IMR-90 (cell line): ENCODE measurements at regions not wholly inside any gene's neighbourhood (a gene's known extent, or its start where the extent isn't known, plus 50 kb on each side); places are given as distances from the start of the nearest gene placed in this dataset.

ENCODE experiments used
- ATAC-seq: fragments of 200-7000 bp; cut with Tn5 transposase; 2 replicates; pipeline ENCODE4 v1.9.1; 2020; ENCODE audit warnings: low read depth, mild to moderate bottlenecking, moderate library complexity
- BruUV-seq: library from RNA; stranded (reverse); fragments of 400-500 nt; replicated peaks from 2 replicates; lab custom pipeline; 2021; lab: Mats Ljungman, UMichigan
- CTCF ChIA-PET: fragments of 300-600 bp; formaldehyde crosslinking; extraction: SDS; loops from one replicate; lab custom pipeline; 2021; ENCODE audit warnings: antibody characterized with exemption; lab: Yijun Ruan, JAX
- POLR2A ChIA-PET: fragments of 300-600 bp; sonication (Branson Sonifier 250); formaldehyde crosslinking; loops from one replicate; lab custom pipeline; 2022; ENCODE audit warnings: antibody characterized with exemption; ENCODE audit not compliant: unreplicated experiment; lab: Charles Lee
- DNase-seq: peaks from one replicate; pipeline ENCODE4 v3.0.0; 2013
- H2AFZ ChIP-seq: replicated peaks from 2 replicates; pipeline ENCODE3; 2013; ENCODE audit warnings: low read length, mild to moderate bottlenecking; ENCODE audit not compliant: poor library complexity
- H2AK5ac ChIP-seq: 2 replicates; pipeline ENCODE4 v1.6.1; 2013; ENCODE audit warnings: low read depth, low read length, inconsistent platforms
- H2AK9ac ChIP-seq: replicated peaks from 2 replicates; pipeline ENCODE3; 2013; ENCODE audit warnings: mild to moderate bottlenecking, low read depth, low read length, moderate library complexity; ENCODE audit not compliant: poor library complexity
- H2BK120ac ChIP-seq: 2 replicates; pipeline ENCODE4 v1.6.1; 2013; ENCODE audit warnings: low read depth, low read length, inconsistent platforms
- H2BK15ac ChIP-seq: 3 replicates; pipeline ENCODE4 v1.6.1; 2013; ENCODE audit warnings: low read depth, low read length, inconsistent platforms
- H2BK20ac ChIP-seq: 2 replicates; pipeline ENCODE4 v1.6.1; 2013; ENCODE audit warnings: low read depth, mild to moderate bottlenecking, inconsistent platforms, low read length, moderate library complexity
- H2BK5ac ChIP-seq: 2 replicates; pipeline ENCODE4 v1.6.1; 2013; ENCODE audit warnings: mild to moderate bottlenecking, low read depth, low read length, inconsistent platforms; ENCODE audit not compliant: poor library complexity, severe bottlenecking
- H3K14ac ChIP-seq: replicated peaks from 2 replicates; pipeline ENCODE4 v1.6.1; 2013; ENCODE audit warnings: low read depth, low read length, inconsistent platforms
- H3K18ac ChIP-seq: 2 replicates; pipeline ENCODE4 v1.6.1; 2013; ENCODE audit warnings: low read depth, low read length, control low read depth
- H3K23ac ChIP-seq: 2 replicates; pipeline ENCODE4 v1.6.1; 2013; ENCODE audit warnings: low read depth, low read length, inconsistent platforms
- H3K27ac ChIP-seq: 2 replicates; pipeline ENCODE4 v1.5.1; 2013; ENCODE audit warnings: mild to moderate bottlenecking, control low read depth, low read length; ENCODE audit not compliant: insufficient read depth
- H3K27me3 ChIP-seq: 2 replicates; pipeline ENCODE4 v1.6.1; 2013; ENCODE audit warnings: low read length; ENCODE audit not compliant: control insufficient read depth, insufficient read depth
- H3K36me3 ChIP-seq: 2 replicates; pipeline ENCODE4 v1.6.1; 2013; ENCODE audit warnings: low read length, mixed read lengths; ENCODE audit not compliant: control insufficient read depth, insufficient read depth
- H3K4ac ChIP-seq: 2 replicates; pipeline ENCODE4 v1.6.1; 2013; ENCODE audit warnings: low read depth, low read length, inconsistent platforms
- H3K4me1 ChIP-seq: 2 replicates; pipeline ENCODE4 v1.6.1; 2013; ENCODE audit warnings: low read length, mixed read lengths; ENCODE audit not compliant: control insufficient read depth, insufficient read depth
- H3K4me2 ChIP-seq: 2 replicates; pipeline ENCODE4 v1.6.1; 2013; ENCODE audit warnings: low read depth, mild to moderate bottlenecking, control low read depth, low read length, moderate library complexity
- H3K4me3 ChIP-seq: 2 replicates; pipeline ENCODE4 v1.5.1; 2013; ENCODE audit warnings: low read depth, mild to moderate bottlenecking, control low read depth, low read length, moderate library complexity; ENCODE audit not compliant: insufficient read depth
- H3K56ac ChIP-seq: 2 replicates; pipeline ENCODE4 v1.6.1; 2013; ENCODE audit warnings: low read length, inconsistent platforms; ENCODE audit not compliant: insufficient read depth; ENCODE audit errors: extremely low read depth
- H3K79me1 ChIP-seq, 2 experiments: 2 replicates each; pipeline ENCODE4 v1.6.1; 2013; ENCODE audit warnings: low read length in 2 of 2, inconsistent platforms in 1 of 2, low read depth in 1 of 2
- H3K9ac ChIP-seq: 2 replicates; pipeline ENCODE4 v1.6.1; 2013; ENCODE audit warnings: low read depth, low read length, control low read depth
- H3K9me1 ChIP-seq: 2 replicates; pipeline ENCODE4 v1.6.1; 2013; ENCODE audit warnings: low read length, inconsistent platforms; ENCODE audit not compliant: insufficient read depth
- H3K9me3 ChIP-seq: 2 replicates; pipeline ENCODE4 v1.6.1; 2013; ENCODE audit warnings: low read length; ENCODE audit not compliant: control insufficient read depth, insufficient read depth
- H4K20me1 ChIP-seq: 2 replicates; pipeline ENCODE4 v1.6.1; 2013; ENCODE audit warnings: low read length, inconsistent platforms; ENCODE audit not compliant: insufficient read depth
- H4K5ac ChIP-seq: 2 replicates; pipeline ENCODE4 v1.6.1; 2013; ENCODE audit warnings: mild to moderate bottlenecking, low read depth, low read length, control low read depth
- H4K8ac ChIP-seq, 2 experiments: 2 replicates each; pipeline ENCODE4 v1.6.1; 2013; ENCODE audit warnings: low read depth in 2 of 2, low read length in 2 of 2, control low read depth in 1 of 2, inconsistent platforms in 1 of 2
- H4K91ac ChIP-seq: 2 replicates; pipeline ENCODE4 v1.6.1; 2013; ENCODE audit warnings: low read depth, low read length, inconsistent platforms; ENCODE audit not compliant: insufficient read depth
- BHLHE40 ChIP-seq: fragments of 150-350 bp; IDR thresholded peaks from 2 replicates; pipeline ENCODE4 v1.6.1; 2016; ENCODE audit warnings: mild to moderate bottlenecking, low read depth, low read length
- CEBPB ChIP-seq: IDR thresholded peaks from 2 replicates; pipeline ENCODE4 v1.6.1; 2012; ENCODE audit warnings: low read depth, low read length, improper control_type of control experiment
- CHD1 ChIP-seq: IDR thresholded peaks from 2 replicates; pipeline ENCODE4 v1.6.1; 2012; ENCODE audit warnings: low read depth, low read length, improper control_type of control experiment
- ELK1 ChIP-seq: fragments of 150-350 bp; IDR thresholded peaks from 2 replicates; pipeline ENCODE4 v1.6.1; 2016; ENCODE audit warnings: low read depth, mild to moderate bottlenecking, low read length, moderate library complexity, borderline replicate concordance
- MAFK ChIP-seq: IDR thresholded peaks from 2 replicates; pipeline ENCODE4 v1.6.1; 2012; ENCODE audit warnings: low read depth, low read length, improper control_type of control experiment
- POLR2A ChIP-seq: IDR thresholded peaks from 2 replicates; pipeline ENCODE4 v1.6.1; 2012; ENCODE audit warnings: mild to moderate bottlenecking, low read depth, low read length
- SMC3 ChIP-seq: fragments of 150-350 bp; IDR thresholded peaks from 2 replicates; pipeline ENCODE4 v1.6.1; 2016; ENCODE audit warnings: low read depth, mild to moderate bottlenecking, antibody characterized with exemption, low read length, moderate library complexity
- WGBS, 2 experiments: methylation state at CpG; one replicate each; pipeline versions ENCODE4 v1.1.5 to v1.1.7; 2013; ENCODE audit warnings: missing lambda C conversion rate in 2 of 2; ENCODE audit not compliant: insufficient read length in 1 of 2; ENCODE audit errors: extremely low coverage in 2 of 2; 5-methylcytosine and 5-hydroxymethylcytosine counted together
- dilution Hi-C: fragments of 300-500 bp; cut with HindIII; formaldehyde crosslinking; loops from one replicate; pipeline ENCODE4 v1.14.3; 2018; ENCODE audit warnings: low sequenced_read_pairs; ENCODE audit not compliant: unreplicated experiment
- in situ Hi-C: fragments of 300-500 bp; cut with MboI; formaldehyde crosslinking; loops from 3 replicates; pipeline ENCODE4 v1.14.3; 2019; ENCODE audit warnings: low sequenced_read_pairs, inconsistent platforms, mixed read lengths
- intact Hi-C: fragments of 100-400 bp; cut with micrococcal nuclease; formaldehyde crosslinking; loops from 2 replicates; pipeline ENCODE4 v1.10.0; 2022
- TF ChIP-seq, protein P1 (sequence below): conservative IDR thresholded peaks from 2 replicates; pipeline ENCODE4 v1.5.1; 2012; ENCODE audit warnings: mild to moderate bottlenecking, low read depth, low read length, improper control_type of control experiment

DNA sequence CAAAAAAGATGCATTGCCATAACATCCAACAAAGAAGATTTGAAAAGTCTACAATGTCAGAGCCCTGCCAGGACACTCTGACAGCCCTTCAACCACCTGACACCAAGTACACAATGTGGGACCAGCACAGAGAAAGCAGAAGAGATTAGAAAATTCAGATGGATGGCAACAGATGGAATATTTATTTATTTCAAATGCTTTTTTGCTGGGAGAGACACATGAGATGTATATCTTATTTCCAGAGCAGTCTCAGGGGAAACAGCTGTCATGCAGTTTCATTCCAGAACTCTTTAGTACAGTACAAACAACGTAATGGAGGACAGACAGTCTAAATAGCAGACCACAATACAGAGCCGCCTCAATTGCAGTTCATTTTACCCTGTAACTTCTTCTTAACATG, 110.1 kb downstream of the MAIP1 start:
- Histone ChIP-seq H3K4ac (no peak overlapping the region), H3K56ac (no peak overlapping the region), H3K14ac (no peak overlapping the region), H3K79me1 (no peaks in the 10 kb centered on the region), H4K5ac (no peak overlapping the region), H2AK9ac (no peak overlapping the region), H3K9me1 (no peaks in the 10 kb centered on the region), H3K9me3 (no peaks in the 10 kb centered on the region), H2BK5ac (no peak overlapping the region), H2BK20ac (no peak overlapping the region; the same call in 1 of the 2 replicates), H3K4me1 (peaks cover 4% of the 10 kb centered on the region; the same call in 1 of the 2 replicates), H4K20me1 (no peaks in the 10 kb centered on the region), H2BK15ac (no peak overlapping the region), H3K36me3 (no peaks in the 10 kb centered on the region), H3K27ac (no peak overlapping the region; the same call in 1 of the 2 replicates), H2BK120ac (peak overlapping the region; percentile 12; the same call in 1 of the 2 replicates), H3K18ac (peak overlapping the region; percentile 50; the same call in 1 of the 2 replicates), H3K27me3 (no peaks in the 10 kb centered on the region; the same call in none of the 2 replicates), H3K23ac (no peak overlapping the region), H3K4me3 (no peak overlapping the region), H4K8ac (no peak overlapping the region), H4K91ac (no peak overlapping the region), H2AFZ (no peak overlapping the region), H3K4me2 (peak overlapping the region; percentile 62; the same call in 1 of the 2 replicates), H3K9ac (no peak overlapping the region), H2AK5ac (no peak overlapping the region)
- peak; percentile 35 for DNase-seq
- intact Hi-C loops, result loop anchor here (2.0 kb wide), 1 partner anchor 15 kb away; no protein-coding TSS in a partner anchor
- ChIA-PET POLR2A (no interaction called here), CTCF (no interaction called here)
- ATAC-seq, result peak; percentile 81
- no peak for TF ChIP-seq POLR2A
- TF ChIP-seq CEBPB, result no peak
- TF ChIP-seq MAFK, result no peak
- no peak for TF ChIP-seq ELK1
- TF ChIP-seq, protein P1, sequence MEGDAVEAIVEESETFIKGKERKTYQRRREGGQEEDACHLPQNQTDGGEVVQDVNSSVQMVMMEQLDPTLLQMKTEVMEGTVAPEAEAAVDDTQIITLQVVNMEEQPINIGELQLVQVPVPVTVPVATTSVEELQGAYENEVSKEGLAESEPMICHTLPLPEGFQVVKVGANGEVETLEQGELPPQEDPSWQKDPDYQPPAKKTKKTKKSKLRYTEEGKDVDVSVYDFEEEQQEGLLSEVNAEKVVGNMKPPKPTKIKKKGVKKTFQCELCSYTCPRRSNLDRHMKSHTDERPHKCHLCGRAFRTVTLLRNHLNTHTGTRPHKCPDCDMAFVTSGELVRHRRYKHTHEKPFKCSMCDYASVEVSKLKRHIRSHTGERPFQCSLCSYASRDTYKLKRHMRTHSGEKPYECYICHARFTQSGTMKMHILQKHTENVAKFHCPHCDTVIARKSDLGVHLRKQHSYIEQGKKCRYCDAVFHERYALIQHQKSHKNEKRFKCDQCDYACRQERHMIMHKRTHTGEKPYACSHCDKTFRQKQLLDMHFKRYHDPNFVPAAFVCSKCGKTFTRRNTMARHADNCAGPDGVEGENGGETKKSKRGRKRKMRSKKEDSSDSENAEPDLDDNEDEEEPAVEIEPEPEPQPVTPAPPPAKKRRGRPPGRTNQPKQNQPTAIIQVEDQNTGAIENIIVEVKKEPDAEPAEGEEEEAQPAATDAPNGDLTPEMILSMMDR, result no peak
- TF ChIP-seq CHD1, result no peak
- TF ChIP-seq SMC3, result no peak
- no peak for TF ChIP-seq BHLHE40
- in situ Hi-C loops, result no loop called here
- no CpG with 5 or more reads among the region's 2 CpGs for WGBS, 2 experiments
- dilution Hi-C loops, result no loop called here
- BruUV-seq, result no TSS peak
